OCI-LY3 (cell line): ENCODE measurements at regions not wholly inside any gene's neighbourhood (a gene's known extent, or its start where the extent isn't known, plus 50 kb on each side); places are given as distances from the start of the nearest gene placed in this dataset.

Source experiments
- EZH2phosphoT487 ChIP-seq: fragments of 200-600 bp; shearing (Covaris generic); IDR thresholded peaks from 2 replicates; pipeline ENCODE4 v1.6.1; 2018; ENCODE audit warnings: antibody characterized with exemption, mixed run types, low read depth
- TF ChIP-seq, protein P1 (sequence below): fragments of 200-600, 300-600 bp; sonication (generic); IDR thresholded peaks from 2 replicates; pipeline ENCODE4 v1.5.1; 2014; ENCODE audit warnings: antibody characterized with exemption, low read length, low read depth

GRCh38 chr1:117313555-117313954, 53.7 kb upstream of the MAN1A2 start:
- TF ChIP-seq, protein P1, sequence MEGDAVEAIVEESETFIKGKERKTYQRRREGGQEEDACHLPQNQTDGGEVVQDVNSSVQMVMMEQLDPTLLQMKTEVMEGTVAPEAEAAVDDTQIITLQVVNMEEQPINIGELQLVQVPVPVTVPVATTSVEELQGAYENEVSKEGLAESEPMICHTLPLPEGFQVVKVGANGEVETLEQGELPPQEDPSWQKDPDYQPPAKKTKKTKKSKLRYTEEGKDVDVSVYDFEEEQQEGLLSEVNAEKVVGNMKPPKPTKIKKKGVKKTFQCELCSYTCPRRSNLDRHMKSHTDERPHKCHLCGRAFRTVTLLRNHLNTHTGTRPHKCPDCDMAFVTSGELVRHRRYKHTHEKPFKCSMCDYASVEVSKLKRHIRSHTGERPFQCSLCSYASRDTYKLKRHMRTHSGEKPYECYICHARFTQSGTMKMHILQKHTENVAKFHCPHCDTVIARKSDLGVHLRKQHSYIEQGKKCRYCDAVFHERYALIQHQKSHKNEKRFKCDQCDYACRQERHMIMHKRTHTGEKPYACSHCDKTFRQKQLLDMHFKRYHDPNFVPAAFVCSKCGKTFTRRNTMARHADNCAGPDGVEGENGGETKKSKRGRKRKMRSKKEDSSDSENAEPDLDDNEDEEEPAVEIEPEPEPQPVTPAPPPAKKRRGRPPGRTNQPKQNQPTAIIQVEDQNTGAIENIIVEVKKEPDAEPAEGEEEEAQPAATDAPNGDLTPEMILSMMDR, result no peak
- no peak for TF ChIP-seq EZH2phosphoT487
